Fibroblast of the aortic adventitia (primary cell): ENCODE measurements at regions not wholly inside any gene's neighbourhood (a gene's known extent, or its start where the extent isn't known, plus 50 kb on each side); places are given as distances from the start of the nearest gene placed in this dataset.

Experiments
- DNase-seq: peaks from one replicate; pipeline ENCODE4 v3.0.0-alpha.2; 2010; ENCODE audit warnings: low read depth
- H3K4me3 ChIP-seq: 2 replicates; pipeline ENCODE4 v1.5.1; 2011; ENCODE audit warnings: low read depth, mild to moderate bottlenecking, control low read depth, low read length, moderate library complexity
- TF ChIP-seq, protein P1 (sequence below): IDR thresholded peaks from 2 replicates; pipeline ENCODE4 v1.5.1; 2011; ENCODE audit warnings: mild to moderate bottlenecking, low read length, control low read depth, inconsistent platforms; ENCODE audit not compliant: insufficient read depth

DNA sequence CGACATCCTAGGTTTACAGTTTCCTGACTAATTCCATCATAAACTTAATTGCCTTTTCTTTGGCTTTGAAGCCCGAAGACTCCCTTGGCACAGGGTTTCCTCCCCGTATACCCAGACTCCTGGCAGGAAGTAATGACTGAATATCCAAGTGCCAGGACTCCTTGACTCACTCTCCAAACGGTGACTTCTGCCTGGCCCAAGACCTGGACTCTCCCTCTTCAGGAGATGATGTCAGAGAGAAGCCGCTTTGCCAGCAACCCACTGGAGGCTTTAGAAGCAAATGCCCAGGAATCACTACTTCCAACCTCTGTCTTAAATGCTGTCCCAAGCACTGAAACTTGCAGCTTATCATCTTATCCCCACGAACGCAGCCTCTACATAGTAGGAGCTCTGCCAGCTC is 146.5 kb downstream of the RGS9 start:
- peak; percentile 36 for DNase-seq
- TF ChIP-seq, protein P1, sequence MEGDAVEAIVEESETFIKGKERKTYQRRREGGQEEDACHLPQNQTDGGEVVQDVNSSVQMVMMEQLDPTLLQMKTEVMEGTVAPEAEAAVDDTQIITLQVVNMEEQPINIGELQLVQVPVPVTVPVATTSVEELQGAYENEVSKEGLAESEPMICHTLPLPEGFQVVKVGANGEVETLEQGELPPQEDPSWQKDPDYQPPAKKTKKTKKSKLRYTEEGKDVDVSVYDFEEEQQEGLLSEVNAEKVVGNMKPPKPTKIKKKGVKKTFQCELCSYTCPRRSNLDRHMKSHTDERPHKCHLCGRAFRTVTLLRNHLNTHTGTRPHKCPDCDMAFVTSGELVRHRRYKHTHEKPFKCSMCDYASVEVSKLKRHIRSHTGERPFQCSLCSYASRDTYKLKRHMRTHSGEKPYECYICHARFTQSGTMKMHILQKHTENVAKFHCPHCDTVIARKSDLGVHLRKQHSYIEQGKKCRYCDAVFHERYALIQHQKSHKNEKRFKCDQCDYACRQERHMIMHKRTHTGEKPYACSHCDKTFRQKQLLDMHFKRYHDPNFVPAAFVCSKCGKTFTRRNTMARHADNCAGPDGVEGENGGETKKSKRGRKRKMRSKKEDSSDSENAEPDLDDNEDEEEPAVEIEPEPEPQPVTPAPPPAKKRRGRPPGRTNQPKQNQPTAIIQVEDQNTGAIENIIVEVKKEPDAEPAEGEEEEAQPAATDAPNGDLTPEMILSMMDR: no peak
- no peak overlapping the region for H3K4me3 ChIP-seq

DNA sequence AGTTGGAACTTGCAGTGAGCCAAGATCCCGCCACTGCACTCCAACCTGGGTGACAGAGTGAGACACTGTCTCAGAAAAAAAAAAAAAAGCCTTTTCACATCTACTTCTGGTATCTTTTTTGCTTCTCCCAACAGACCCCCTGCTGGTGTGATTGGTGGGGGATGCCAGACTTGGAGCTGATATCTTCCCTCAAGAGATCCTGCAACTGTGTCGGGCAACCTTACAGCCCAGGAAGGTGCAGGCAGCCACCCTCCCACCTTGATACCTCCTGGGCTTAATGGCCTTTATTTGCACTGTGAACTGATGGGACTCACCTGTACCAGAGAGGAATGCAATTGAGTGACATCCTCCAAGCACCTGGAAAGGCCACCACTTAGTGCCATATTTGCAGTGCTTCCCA is 142.3 kb downstream of the RGS9 start:
- TF ChIP-seq, protein P1: no peak
- DNase-seq: no peak
- H3K4me3 ChIP-seq: no peak overlapping the region

DNA sequence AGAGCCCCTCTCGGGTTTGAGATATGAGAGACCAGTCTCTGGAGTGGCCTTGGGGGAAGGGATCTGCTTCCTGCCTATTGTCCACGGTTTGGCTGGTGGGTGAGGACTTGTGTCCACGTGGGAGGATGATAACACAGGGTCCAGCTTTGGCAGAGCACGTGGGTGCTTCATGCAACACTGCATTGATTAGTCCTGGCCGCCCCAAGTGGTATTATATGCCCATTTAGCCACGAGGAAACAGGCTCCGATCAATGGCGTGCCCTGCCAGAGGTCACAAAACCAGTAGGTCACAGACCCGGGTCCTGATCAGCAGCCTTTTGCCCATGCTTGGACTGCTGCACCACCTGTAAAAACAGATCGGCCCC is 141.6 kb downstream of the RGS9 start:
- TF ChIP-seq, protein P1: no peak
- H3K4me3 ChIP-seq: no peak overlapping the region
- DNase-seq: no peak

DNA sequence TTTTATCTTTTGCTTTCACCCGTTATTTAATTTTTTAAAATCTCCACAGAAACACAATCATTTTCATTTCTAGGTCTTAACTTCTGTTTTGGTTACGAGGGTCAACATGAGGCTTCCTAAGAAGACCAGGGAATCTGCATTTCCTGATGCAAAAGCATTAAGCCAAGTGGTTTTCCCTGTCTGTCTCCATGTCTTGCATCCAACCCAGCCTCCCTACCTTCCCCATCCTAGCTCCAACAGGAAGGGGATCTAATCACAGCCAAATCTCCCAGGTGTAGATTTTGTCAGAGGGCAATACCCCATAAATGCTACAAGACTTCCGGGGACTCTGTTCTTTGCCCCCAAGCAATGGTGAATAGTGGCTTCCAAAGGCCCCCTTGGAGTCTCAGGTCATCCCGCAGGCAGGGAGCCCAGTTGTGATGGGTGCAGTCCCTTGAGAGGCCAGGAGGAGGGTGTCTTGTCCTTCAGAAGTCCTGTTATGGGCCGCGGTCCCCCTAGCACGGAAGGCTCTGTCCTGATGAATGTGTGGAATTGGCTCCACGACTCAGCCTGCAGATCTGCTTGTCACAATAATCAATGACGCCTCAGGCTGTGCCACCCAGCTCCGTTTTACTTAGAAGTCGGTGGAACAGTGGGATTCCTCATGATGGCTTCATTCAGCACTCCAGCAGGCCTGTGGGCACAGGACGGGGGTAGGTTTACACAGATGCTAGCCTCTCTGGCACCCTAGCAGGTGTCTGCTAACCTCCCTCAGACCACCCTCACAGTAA is 141.1 kb downstream of the RGS9 start:
- TF ChIP-seq, protein P1: peak; percentile 59
- no peak overlapping the region for H3K4me3 ChIP-seq
- DNase-seq: peak; percentile 48

DNA sequence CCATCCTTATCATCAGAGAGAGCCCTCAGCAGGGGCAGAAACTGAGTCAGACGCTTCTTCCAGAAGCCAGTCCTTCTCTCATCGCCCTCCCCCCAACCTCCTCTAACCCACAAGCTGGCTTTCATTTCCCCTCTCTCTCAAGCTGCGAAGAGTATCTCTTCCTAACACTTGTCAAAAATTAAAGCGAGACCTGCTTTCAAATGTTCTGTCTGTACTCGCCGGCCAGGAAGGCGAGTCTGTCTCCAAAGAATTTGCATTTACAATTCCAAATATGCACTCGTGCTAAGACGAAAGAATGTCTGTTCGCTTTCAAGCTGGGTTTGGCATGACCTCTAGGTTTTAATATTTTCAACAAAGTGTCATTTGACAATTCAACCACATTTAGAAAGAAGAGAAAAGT is 140.4 kb downstream of the RGS9 start:
- DNase-seq: peak; percentile 57

More for the DNA sequence above, 140.4 kb downstream of the RGS9 start:
- TF ChIP-seq, protein P1: no peak
- H3K4me3 ChIP-seq: peak overlapping the region; percentile 25
